WI38 (cell line): ENCODE measurements at regions not wholly inside any gene's neighbourhood (a gene's known extent, or its start where the extent isn't known, plus 50 kb on each side); places are given as distances from the start of the nearest gene placed in this dataset.

ENCODE experiments used
- H3K4me3 ChIP-seq: 2 replicates; pipeline ENCODE4 v1.5.1; 2011; ENCODE audit warnings: low read depth, mild to moderate bottlenecking, control low read depth, low read length
- CTCF ChIP-seq: IDR thresholded peaks from 2 replicates; pipeline ENCODE4 v1.5.1; 2012; ENCODE audit warnings: low read depth, mild to moderate bottlenecking, control low read depth, low read length

- no peak for TF ChIP-seq CTCF
- no peak overlapping the region for H3K4me3 ChIP-seq
Observed at GRCh38 chr15:35301088-35301487, 216.0 kb upstream of the NANOGP8 start.

GRCh38 chr15:35299059-35299735 lies 214.1 kb upstream of the NANOGP8 start:
- TF ChIP-seq CTCF: no peak
- H3K4me3 ChIP-seq: no peak overlapping the region

DNA sequence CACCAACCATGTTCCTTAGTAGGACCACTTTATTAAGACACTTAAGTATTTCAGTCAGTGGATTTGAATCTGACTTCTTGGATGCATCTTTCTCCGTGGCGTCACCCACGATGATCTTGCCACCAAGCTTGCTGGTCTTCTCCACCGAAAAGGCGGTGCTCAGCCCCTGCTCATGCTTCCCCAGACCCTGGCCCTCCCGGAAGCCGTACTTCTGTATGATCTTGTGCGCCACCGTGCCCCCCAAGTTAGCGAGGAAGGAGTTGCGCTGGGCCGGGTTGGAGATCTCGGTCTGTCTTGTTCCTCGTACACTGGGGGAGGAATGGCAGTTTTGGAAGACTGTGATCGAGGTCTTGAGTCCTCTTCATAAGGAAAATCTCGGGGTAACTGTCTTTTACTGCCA lies 213.4 kb upstream of the NANOGP8 start:
- no peak for TF ChIP-seq CTCF

GRCh38 chr15:35293353-35294130 lies 208.4 kb upstream of the NANOGP8 start:
- no peak; the same call in 1 of the 2 replicates for TF ChIP-seq CTCF
- H3K4me3 ChIP-seq: no peak overlapping the region

More for the DNA sequence above, 213.4 kb upstream of the NANOGP8 start:
- no peak overlapping the region for H3K4me3 ChIP-seq

- H3K4me3 ChIP-seq: no peak overlapping the region
- TF ChIP-seq CTCF: no peak
Observed at GRCh38 chr15:35290301-35290721, 205.2 kb upstream of the NANOGP8 start.

DNA sequence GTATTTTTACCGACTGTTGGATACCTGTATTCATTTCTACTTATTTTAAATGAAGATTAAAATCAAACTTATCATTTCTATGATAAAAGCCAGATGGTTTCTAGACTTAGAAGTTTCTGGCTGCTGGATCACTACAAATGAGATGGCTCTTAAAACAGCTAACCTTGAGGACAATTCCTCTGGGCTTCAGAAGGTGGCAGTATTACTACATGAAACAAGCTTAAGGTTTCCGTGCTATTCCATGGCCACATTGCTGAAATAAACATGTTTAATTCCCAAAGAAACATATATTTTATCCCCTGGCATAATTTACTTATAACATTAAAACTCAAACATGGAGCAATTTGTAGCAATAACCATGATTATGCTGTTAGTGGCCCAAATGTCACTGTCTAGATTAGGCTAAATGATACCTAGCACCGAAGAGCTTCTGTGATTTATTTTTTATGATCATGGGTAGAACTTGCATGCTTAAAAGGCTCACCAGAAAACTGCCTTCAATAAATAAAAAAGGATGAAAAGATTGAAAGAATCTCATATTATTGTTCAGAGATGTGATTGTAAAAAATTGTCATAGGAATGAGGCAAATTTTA lies 204.0 kb upstream of the NANOGP8 start:
- H3K4me3 ChIP-seq: no peak overlapping the region
- peak; percentile 60 for TF ChIP-seq CTCF

- TF ChIP-seq CTCF: no peak
- no peak overlapping the region for H3K4me3 ChIP-seq
Observed at GRCh38 chr15:35288580-35288979, 203.5 kb upstream of the NANOGP8 start.
